ENCODE measurements at regions not wholly inside any gene's neighbourhood (a gene's known extent, or its start where the extent isn't known, plus 50 kb on each side); places are given as distances from the start of the nearest gene placed in this dataset.

DNA sequence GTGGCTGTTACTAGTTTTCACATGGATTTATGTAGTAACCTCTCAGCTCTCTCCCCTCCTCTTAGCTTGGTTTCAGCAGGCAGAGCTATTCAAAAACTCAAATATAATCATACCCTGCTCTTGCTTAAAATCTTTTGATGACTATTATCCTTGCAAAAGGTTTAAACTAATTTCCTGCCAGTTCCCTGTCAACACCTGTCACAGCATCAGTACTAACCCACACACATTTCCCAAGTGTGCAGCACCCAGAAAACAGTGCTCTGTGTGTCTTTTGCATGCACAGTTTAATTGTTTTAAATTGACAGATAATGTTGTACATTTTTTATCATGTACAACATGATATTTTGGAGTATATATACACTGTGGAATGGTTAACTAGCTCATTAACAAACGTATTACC, 202.0 kb downstream of the PAPSS1 start:
- no peak overlapping the region for H3K27ac ChIP-seq
- H3K9me3 ChIP-seq = no peaks in the 10 kb centered on the region
- TF ChIP-seq, protein P1, sequence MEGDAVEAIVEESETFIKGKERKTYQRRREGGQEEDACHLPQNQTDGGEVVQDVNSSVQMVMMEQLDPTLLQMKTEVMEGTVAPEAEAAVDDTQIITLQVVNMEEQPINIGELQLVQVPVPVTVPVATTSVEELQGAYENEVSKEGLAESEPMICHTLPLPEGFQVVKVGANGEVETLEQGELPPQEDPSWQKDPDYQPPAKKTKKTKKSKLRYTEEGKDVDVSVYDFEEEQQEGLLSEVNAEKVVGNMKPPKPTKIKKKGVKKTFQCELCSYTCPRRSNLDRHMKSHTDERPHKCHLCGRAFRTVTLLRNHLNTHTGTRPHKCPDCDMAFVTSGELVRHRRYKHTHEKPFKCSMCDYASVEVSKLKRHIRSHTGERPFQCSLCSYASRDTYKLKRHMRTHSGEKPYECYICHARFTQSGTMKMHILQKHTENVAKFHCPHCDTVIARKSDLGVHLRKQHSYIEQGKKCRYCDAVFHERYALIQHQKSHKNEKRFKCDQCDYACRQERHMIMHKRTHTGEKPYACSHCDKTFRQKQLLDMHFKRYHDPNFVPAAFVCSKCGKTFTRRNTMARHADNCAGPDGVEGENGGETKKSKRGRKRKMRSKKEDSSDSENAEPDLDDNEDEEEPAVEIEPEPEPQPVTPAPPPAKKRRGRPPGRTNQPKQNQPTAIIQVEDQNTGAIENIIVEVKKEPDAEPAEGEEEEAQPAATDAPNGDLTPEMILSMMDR (IDR thresholded peaks at IDR 0.05) = no peak
- TF ChIP-seq POLR2AphosphoS5 (IDR thresholded peaks at IDR 0.05) = no peak
- no peak for TF ChIP-seq POLR2A (IDR thresholded peaks at IDR 0.05)
- H3K27me3 ChIP-seq (replicated peaks; ENCODE audit: insufficient read depth) = no peaks in the 10 kb centered on the region
- no peak for DNase-seq (ENCODE audit: low spot score)
- H3K4me1 ChIP-seq (replicated peaks) = no peaks in the 10 kb centered on the region
- H3K4me3 ChIP-seq = no peak overlapping the region
- 65% methylated on average over 1 of the region's 1 CpG for WGBS
- intact Hi-C loops (cut with DNase I) = no loop called here
- no peaks in the 10 kb centered on the region for H3K36me3 ChIP-seq

DNA sequence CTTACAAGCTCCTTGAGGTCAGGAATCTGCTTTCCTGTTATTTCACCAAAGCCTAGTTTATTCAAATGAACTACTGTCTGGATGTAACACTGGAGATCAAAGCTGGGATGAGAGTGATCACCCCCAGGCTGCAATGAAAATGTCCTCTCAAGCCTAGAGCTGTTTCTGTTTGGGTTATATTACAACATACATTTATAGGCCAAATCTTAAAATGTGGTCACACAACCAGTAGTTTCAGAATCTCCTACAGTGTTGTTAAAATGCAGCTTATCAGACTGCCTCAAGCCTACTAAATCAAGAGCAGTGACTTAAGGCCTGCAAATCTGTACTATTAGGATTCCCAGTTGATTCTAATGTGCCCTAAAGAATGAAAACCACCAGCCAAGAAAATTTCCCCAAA, 207.5 kb downstream of the PAPSS1 start:
- intact Hi-C loops (cut with DNase I) = no loop called here
- Histone ChIP-seq H3K27me3 (replicated peaks; ENCODE audit: insufficient read depth) (no peaks in the 10 kb centered on the region), H3K36me3 (no peaks in the 10 kb centered on the region), H3K9me3 (no peaks in the 10 kb centered on the region), H3K27ac (no peak overlapping the region), H3K4me1 (replicated peaks) (no peaks in the 10 kb centered on the region), H3K4me3 (no peak overlapping the region)
- no peak for TF ChIP-seq POLR2AphosphoS5 (IDR thresholded peaks at IDR 0.05)
- TF ChIP-seq, protein P1 (IDR thresholded peaks at IDR 0.05) = no peak
- TF ChIP-seq POLR2A (IDR thresholded peaks at IDR 0.05) = no peak
- no peak for DNase-seq (ENCODE audit: low spot score)

DNA sequence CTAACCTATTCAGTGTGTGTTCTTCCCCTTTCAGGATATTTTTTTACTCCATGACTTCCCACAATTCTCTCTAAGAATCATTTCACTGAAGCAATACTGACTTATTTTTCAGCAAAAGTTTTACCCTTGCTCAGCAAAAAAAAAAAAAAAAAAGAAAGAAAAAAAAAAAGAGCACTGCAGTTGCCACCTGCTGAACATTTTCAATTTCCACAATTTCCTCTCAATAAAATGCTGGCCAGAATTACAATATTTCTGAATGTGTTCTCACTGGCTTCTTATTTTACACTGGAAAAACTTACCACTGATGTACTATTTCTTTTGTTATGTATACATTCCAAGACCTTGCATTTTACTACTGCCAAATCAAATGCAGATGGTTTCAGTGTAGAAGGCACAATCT, 210.4 kb downstream of the PAPSS1 start:
- H3K36me3 ChIP-seq = no peaks in the 10 kb centered on the region
- no peaks in the 10 kb centered on the region for H3K9me3 ChIP-seq
- H3K4me1 ChIP-seq (replicated peaks) = no peaks in the 10 kb centered on the region
- intact Hi-C loops (cut with DNase I) = no loop called here
- no peaks in the 10 kb centered on the region for H3K27me3 ChIP-seq (replicated peaks; ENCODE audit: insufficient read depth)
- TF ChIP-seq POLR2AphosphoS5 (IDR thresholded peaks at IDR 0.05) (no peak), POLR2A (IDR thresholded peaks at IDR 0.05) (no peak)
- TF ChIP-seq, protein P1 (IDR thresholded peaks at IDR 0.05) = no peak
- no peak overlapping the region for H3K4me3 ChIP-seq
- no peak for DNase-seq (ENCODE audit: low spot score)
- no peak overlapping the region for H3K27ac ChIP-seq

DNA sequence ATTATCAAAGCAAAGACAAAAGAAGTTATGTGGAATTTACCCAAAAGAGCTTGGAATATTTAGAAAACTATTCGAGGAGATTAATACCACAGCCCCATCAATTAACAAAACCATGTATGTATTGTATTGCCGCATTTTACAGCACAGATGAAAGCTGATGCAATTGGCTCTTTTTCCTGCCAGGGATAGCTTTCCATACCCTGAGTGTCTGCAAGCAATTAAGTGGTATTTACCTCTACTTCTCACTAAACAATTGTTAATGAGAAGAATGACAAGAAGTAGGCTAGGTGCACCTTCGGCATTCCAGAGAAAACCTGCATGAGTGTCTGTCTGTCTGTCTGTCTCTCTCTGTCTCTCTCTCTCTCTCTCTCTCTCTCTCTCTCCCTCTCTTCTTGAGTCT, 219.5 kb downstream of the PAPSS1 start:
- no peak overlapping the region for H3K27ac ChIP-seq
- intact Hi-C loops (cut with DNase I) = no loop called here
- H3K27me3 ChIP-seq (replicated peaks; ENCODE audit: insufficient read depth) = no peaks in the 10 kb centered on the region
- no peaks in the 10 kb centered on the region for H3K4me1 ChIP-seq (replicated peaks)
- H3K9me3 ChIP-seq = no peaks in the 10 kb centered on the region
- no peak overlapping the region for H3K4me3 ChIP-seq
- no peaks in the 10 kb centered on the region for H3K36me3 ChIP-seq
- no peak for TF ChIP-seq POLR2AphosphoS5 (IDR thresholded peaks at IDR 0.05)
- TF ChIP-seq POLR2A (IDR thresholded peaks at IDR 0.05) = no peak
- TF ChIP-seq, protein P1 (IDR thresholded peaks at IDR 0.05) = no peak
- 58% methylated on average over 3 of the region's 3 CpGs for WGBS
- no peak for DNase-seq (ENCODE audit: low spot score)

DNA sequence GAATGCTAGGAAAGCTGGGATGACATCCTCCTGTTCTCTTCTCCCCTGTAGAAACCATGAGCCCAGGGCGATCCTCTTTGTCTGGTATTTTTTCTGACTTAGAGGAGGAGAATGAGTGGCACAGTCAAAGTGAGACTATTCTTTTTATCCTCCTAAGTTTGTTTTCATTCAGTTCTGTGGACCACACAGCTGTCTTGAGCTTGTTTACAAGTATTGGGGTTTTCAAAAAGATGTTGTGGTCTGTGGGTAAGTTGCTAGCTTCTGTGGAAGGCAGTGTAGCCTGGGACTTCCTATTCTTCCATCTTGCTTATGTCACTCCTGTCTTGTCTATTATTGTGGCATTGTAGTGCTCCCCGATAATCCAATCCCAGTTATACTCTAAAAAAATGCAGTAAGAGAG, 223.0 kb downstream of the PAPSS1 start:
- intact Hi-C loops (cut with DNase I) = no loop called here
- TF ChIP-seq, protein P1 (IDR thresholded peaks at IDR 0.05) = no peak
- no peak for TF ChIP-seq POLR2AphosphoS5 (IDR thresholded peaks at IDR 0.05)
- TF ChIP-seq POLR2A (IDR thresholded peaks at IDR 0.05) = no peak

More for the DNA sequence above, 223.0 kb downstream of the PAPSS1 start:
- H3K27ac ChIP-seq = no peak overlapping the region
- H3K9me3 ChIP-seq = no peaks in the 10 kb centered on the region
- no peaks in the 10 kb centered on the region for H3K27me3 ChIP-seq (replicated peaks; ENCODE audit: insufficient read depth)
- DNase-seq (ENCODE audit: low spot score) = no peak
- H3K4me3 ChIP-seq = no peak overlapping the region
- H3K4me1 ChIP-seq (replicated peaks) = no peaks in the 10 kb centered on the region
- no peaks in the 10 kb centered on the region for H3K36me3 ChIP-seq
- 68% methylated on average over 2 of the region's 2 CpGs for WGBS

Data from prostate gland (tissue), 2 donors.